Daoy (cell line): ENCODE measurements at regions not wholly inside any gene's neighbourhood (a gene's known extent, or its start where the extent isn't known, plus 50 kb on each side); places are given as distances from the start of the nearest gene placed in this dataset.
"Not testable (repeated sequence)": the region's sequence is repeated elsewhere in the genome, so short reads cannot be mapped to it uniquely, and the experiment has no call there.

ENCODE experiments used
- DNase-seq: peaks from one replicate; pipeline ENCODE4 v3.0.0-alpha.2; 2015; ENCODE audit warnings: low read depth

DNA sequence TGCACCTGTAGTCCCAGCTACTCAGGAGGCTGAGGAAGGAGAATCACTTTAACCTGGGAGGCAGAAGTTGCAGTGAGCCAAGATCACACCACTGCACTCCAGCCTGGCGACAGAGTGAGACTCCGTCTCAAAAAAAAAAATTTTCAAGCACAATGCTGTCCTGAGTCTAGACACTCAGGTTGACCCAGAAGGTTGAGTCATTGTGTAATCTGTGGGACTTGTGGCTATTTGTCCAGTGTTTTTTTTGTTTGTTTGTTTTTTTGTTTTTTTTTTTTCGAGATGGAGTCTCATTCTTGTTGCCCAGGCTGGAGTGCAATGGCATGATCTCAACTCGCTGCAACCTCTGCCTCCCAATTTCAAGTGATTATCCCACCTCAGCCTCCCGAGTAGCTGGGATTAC is 74.3 kb upstream of the SOX13 start:
- not testable (repeated sequence) for DNase-seq

DNA sequence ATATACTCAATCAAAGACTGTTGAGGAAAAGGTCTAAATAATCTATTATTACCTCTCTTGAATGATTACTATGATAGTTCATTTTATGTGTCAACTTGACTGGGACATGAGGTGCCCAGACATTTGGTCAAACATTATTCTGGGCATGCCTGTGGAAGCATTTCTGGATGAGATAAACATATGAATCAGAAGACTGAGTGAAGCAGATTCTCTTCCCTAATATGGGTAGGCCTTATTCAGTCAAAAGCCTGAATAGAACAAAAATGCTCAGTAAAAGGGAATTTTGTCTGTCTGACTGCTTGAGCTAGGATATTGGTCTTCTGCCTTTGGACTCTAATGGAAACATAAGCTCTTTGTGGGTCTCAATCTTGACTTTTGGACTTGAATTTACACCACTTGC is 73.3 kb upstream of the SOX13 start:
- DNase-seq, result no peak

DNA sequence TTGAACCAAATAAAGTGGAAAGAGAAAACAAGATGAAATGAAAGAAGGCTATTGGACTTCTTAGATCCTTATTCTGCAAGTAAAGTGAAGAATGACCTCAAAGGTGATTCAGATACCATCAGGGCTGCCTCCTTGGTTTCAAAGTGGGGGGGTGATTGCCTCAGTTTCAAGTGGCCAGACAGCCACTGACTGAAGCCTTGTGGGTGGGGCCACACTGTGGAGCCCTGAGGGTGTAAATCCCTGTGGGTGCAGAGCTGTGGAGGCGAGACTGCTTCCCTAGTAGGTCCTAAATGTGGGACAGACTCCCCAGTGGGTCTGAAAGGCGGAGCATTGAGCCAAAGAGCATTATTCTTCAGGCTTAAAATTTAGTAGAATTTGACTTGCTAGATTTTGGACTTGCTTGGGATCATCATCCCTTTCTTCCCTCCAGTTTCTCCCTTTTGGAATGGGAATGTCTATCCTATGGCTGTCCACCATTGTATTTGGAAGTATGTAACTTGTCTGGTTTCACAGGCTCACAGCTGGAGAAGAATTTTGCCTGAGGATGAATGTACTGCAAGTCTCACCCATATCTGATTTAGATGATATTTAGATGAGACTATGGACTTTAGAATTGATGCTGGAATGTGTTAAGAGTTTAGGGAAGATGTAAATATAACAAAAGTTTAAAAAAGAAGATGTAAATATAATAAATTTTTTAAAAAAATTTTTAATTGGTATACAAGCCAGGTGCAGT is 71.6 kb upstream of the SOX13 start:
- no peak for DNase-seq

DNA sequence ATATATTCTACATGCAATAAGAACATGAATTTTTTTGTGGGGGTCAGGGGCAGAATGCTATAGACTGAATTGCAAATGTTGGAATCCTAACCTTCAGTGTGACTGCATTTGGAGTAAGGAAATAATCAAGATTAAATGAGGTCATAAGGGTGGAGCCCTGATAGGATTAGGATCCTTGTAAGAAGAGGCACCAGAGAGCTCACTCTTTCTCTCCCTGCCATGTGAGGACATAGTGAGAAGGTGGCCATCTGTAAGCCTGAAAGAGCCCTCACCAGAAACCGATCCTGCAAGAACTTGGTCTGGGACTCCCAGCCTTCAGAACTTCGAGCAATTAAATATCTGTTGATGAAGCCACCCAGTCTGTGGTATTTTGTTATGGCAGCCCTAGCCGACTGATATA is 70.3 kb upstream of the SOX13 start:
- no peak for DNase-seq

DNA sequence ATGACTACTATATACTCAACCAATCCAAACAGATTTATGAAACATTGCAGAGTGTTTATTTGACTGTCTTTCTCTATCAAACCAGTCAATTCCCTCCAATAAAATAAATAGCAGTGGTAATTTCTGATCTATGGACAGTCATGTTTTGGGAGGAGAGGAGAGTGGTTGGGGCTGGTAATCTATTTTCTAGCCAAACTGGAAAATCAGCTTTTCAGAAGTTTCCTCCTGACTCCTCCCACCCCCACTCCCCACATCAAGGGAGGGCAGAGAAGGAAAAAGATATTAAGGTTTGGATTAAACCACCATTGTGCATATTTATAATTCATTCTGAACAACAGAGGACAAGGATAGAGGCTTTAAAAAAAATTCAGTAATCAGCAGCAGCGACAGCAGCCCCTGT is 69.4 kb upstream of the SOX13 start:
- no peak for DNase-seq

DNA sequence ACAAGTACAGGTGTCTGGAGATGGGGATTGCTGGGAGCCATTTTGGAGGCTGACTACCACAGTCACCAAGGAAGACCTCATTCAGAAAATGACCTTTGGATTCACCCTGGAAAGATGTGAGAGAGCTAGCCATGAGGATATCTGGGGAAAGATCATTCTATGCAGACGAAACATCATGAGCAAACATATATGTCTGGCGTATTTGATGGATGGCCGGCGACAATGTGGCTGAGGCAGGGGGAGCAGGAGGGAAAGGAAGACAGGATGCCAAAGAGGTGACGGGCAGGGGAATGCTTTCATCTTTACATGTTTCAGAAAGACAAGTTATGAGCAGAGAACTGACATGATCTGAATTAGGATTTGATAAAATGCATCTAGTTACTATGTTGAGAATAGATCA is 61.5 kb upstream of the SOX13 start:
- no peak for DNase-seq

DNA sequence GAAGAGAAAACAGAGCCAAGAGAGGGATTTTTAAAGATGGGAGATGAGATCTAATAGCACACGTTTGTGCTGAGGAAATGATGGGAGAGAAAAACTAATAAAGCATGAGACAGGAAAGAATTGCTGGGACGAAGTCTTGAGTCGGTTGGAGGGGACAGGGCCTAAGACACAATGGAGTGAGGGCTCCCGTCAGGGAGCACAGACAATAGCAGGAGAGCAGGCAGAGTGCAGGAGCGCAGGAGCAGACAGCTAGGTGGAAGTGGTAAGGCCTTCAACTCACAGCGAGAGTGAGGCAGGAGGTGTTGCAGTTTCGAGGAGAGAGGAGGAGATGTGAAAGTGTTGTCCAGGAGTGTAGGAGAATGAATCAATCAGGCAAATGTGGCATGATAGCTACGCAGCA is 59.9 kb upstream of the SOX13 start:
- no peak for DNase-seq

DNA sequence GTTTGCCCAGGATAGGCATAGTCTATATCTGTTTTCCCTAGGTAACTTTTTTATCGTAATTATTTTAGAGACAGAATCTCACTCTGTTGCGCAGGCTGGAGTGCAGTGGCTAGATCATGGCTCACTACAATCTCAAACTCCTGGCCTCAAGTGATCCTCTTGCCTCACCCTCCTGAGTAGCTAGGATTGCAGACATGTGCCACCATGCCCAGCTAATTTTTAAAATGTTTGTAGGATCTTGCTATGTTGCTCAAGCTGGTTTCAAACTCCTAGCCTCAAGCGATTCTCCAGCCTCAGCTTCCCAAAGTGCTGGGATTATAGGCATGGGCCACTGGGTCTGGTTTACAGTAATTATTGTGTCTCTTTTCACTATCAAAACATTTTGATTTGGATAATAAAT is 58.6 kb upstream of the SOX13 start:
- no peak for DNase-seq

DNA sequence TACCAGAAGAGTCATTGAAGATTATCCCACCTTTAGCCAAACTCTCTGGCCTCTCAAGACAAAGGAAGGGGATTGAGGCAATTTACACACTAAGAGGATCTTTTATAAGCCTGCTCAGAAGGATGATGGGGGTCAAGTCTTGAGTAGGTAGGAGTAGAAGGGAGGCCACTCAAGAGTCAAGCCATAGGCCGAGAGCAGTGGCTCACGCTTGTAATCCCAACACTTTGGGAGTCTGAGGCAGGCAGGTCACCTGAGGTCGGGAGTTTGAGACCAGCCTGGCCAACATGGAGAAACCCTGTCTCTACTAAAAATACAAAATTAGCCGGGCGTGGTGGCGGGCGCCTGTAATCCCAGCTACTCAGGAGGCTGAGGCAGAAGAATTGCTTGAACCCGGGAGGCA is 58.0 kb upstream of the SOX13 start:
- DNase-seq, result not testable (repeated sequence)

DNA sequence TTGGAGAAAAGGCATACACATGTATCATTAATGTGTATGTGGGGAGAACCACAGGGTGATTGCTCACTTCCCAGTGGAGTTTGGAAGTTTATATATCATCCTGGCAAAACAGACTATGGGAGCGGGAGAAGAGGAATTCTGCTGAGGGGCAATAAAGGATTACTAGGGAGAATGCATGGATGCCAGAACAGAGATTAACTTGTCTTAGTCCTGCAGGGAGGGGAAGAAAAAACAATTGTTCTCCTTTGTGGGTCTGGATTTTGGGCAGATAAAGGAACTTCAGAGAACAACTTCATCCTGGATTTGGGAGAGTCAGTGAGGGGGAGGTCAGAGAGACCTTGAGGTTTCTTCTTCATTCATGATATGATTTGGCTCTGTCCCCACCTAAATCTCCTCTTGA is 55.9 kb upstream of the SOX13 start:
- DNase-seq, result no peak

DNA sequence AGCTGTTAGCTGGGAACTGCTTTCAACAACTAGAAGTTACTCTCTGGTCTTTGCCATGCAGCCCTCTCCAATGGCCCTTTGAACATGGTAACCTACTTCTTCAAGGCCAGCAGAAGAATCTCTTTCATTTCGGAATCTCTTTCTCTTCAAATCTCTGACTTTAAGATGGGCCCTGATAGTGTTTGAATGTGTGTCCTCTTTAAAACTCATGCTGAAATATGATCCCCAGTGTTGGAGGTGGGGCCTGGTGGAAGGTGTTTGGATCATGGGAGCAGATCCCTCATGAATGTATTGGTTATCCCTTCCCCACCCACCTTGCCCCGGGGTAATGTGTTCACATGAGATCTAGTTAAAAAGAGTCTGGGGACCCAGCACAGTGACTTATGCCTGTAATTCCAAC is 54.5 kb upstream of the SOX13 start:
- no peak for DNase-seq
